ENCODE measurements at regions not wholly inside any gene's neighbourhood (a gene's known extent, or its start where the extent isn't known, plus 50 kb on each side); places are given as distances from the start of the nearest gene placed in this dataset.

DNA sequence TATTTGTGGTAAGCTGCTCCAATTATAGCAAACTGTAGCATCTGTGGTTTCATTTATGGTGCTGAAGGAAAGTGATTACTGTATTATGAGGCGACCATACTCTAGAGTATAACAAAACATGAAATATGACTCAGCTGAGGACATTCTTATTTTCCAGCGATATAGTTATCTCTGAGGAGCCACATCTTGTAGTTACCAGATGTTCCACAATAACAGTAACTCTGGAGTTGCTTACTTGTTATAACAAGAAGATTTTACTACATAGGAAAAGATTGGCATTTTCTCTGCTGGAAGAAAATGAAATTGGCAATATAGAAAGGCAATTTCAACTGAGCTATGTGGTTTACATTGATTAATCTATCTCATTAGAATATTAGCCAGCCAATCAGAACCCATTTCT is 1634.2 kb downstream of the PCDH9 start:
- ATAC-seq: no peak
- TF ChIP-seq, protein P1, sequence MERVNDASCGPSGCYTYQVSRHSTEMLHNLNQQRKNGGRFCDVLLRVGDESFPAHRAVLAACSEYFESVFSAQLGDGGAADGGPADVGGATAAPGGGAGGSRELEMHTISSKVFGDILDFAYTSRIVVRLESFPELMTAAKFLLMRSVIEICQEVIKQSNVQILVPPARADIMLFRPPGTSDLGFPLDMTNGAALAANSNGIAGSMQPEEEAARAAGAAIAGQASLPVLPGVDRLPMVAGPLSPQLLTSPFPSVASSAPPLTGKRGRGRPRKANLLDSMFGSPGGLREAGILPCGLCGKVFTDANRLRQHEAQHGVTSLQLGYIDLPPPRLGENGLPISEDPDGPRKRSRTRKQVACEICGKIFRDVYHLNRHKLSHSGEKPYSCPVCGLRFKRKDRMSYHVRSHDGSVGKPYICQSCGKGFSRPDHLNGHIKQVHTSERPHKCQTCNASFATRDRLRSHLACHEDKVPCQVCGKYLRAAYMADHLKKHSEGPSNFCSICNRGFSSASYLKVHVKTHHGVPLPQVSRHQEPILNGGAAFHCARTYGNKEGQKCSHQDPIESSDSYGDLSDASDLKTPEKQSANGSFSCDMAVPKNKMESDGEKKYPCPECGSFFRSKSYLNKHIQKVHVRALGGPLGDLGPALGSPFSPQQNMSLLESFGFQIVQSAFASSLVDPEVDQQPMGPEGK (CRISPR knock-in tag; IDR thresholded peaks at IDR 0.05; ENCODE audit: borderline replicate concordance): no peak
- TF ChIP-seq TOX (CRISPR knock-in tag; IDR thresholded peaks at IDR 0.05; ENCODE audit: borderline replicate concordance): no peak
- TF ChIP-seq ZC3H10 (CRISPR knock-in tag; IDR thresholded peaks at IDR 0.05): no peak
- no peak for TF ChIP-seq CSDC2 (CRISPR knock-in tag; IDR thresholded peaks at IDR 0.05)
- TF ChIP-seq RARB (CRISPR knock-in tag; IDR thresholded peaks at IDR 0.05): no peak

DNA sequence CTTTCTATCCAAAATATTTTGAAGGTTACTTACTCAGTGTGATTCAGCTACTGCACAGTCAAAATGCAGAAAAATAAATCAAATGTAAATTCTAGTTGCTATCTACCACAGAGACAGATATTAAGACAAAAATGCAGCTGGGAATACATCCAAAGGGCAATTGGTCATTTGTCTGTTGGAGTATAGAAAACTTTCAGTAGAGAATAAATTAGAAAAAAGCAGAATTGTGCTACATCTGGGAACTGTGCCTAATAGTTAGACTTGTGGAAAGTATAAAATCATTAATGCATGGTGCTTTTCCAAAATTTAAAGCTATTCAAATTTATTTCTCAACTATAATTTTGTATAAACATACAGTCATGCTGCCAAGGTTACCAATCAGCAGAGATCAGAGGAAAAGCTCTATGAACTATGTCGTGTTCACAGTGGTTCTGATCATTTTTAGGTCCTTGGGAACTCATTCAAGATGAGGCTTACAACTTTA is 1635.8 kb downstream of the PCDH9 start:
- peak; percentile 88 for ATAC-seq
- TF ChIP-seq TOX (CRISPR knock-in tag; IDR thresholded peaks at IDR 0.05; ENCODE audit: borderline replicate concordance): peak; percentile 89
- TF ChIP-seq BACH2 (CRISPR knock-in tag; IDR thresholded peaks at IDR 0.05; ENCODE audit: borderline replicate concordance): no peak
- TF ChIP-seq ZNF8 (CRISPR knock-in tag; IDR thresholded peaks at IDR 0.05): no peak
- peak; percentile 79; the same call in 1 of the 2 replicates for TF ChIP-seq TSHZ2 (CRISPR knock-in tag; IDR thresholded peaks at IDR 0.05)
- TF ChIP-seq, protein P1 (CRISPR knock-in tag; IDR thresholded peaks at IDR 0.05; ENCODE audit: borderline replicate concordance): peak; percentile 93
- no peak for TF ChIP-seq ESRRG (CRISPR knock-in tag; IDR thresholded peaks at IDR 0.05)
- TF ChIP-seq CSRNP3 (CRISPR knock-in tag; IDR thresholded peaks at IDR 0.05): peak; percentile 94
- TF ChIP-seq SNAI2 (CRISPR knock-in tag; IDR thresholded peaks at IDR 0.05): no peak
- TF ChIP-seq TCF4 (CRISPR knock-in tag; IDR thresholded peaks at IDR 0.05; ENCODE audit: borderline replicate concordance): peak; percentile 73
- TF ChIP-seq CSDC2 (CRISPR knock-in tag; IDR thresholded peaks at IDR 0.05): no peak
- TF ChIP-seq, protein P2, sequence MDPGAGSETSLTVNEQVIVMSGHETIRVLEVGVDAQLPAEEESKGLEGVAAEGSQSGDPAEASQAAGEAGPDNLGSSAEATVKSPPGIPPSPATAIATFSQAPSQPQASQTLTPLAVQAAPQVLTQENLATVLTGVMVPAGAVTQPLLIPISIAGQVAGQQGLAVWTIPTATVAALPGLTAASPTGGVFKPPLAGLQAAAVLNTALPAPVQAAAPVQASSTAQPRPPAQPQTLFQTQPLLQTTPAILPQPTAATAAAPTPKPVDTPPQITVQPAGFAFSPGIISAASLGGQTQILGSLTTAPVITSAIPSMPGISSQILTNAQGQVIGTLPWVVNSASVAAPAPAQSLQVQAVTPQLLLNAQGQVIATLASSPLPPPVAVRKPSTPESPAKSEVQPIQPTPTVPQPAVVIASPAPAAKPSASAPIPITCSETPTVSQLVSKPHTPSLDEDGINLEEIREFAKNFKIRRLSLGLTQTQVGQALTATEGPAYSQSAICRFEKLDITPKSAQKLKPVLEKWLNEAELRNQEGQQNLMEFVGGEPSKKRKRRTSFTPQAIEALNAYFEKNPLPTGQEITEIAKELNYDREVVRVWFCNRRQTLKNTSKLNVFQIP (CRISPR knock-in tag; IDR thresholded peaks at IDR 0.05; ENCODE audit: borderline replicate concordance, low read depth): peak; percentile 83; the same call in 1 of the 2 replicates
- peak; percentile 87 for TF ChIP-seq CREB5 (CRISPR knock-in tag; IDR thresholded peaks at IDR 0.05; ENCODE audit: low read depth)
- TF ChIP-seq ZFP3 (CRISPR knock-in tag; IDR thresholded peaks at IDR 0.05): no peak
- no peak for TF ChIP-seq ZFP30 (CRISPR knock-in tag; IDR thresholded peaks at IDR 0.05)
- TF ChIP-seq ZC3H10 (CRISPR knock-in tag; IDR thresholded peaks at IDR 0.05): peak; percentile 81; the same call in 1 of the 2 replicates
- no peak for TF ChIP-seq ZNF565 (CRISPR knock-in tag; conservative IDR thresholded peaks at IDR 0.05; ENCODE audit: low read depth)
- no peak for TF ChIP-seq ARNTL (CRISPR knock-in tag; IDR thresholded peaks at IDR 0.05; ENCODE audit: borderline replicate concordance, low read depth)
- peak; percentile 81; the same call in 1 of the 2 replicates for TF ChIP-seq GLIS3 (CRISPR knock-in tag; IDR thresholded peaks at IDR 0.05)
- no peak for TF ChIP-seq ZNF70 (CRISPR knock-in tag; IDR thresholded peaks at IDR 0.05)
- peak; percentile 99 for TF ChIP-seq ISL1 (CRISPR knock-in tag; IDR thresholded peaks at IDR 0.05)
- no peak for TF ChIP-seq PPARA (CRISPR knock-in tag; IDR thresholded peaks at IDR 0.05; ENCODE audit: borderline replicate concordance)
- TF ChIP-seq RARB (CRISPR knock-in tag; IDR thresholded peaks at IDR 0.05): peak; percentile 73; the same call in 1 of the 2 replicates
- no peak for TF ChIP-seq OSR1 (CRISPR knock-in tag; IDR thresholded peaks at IDR 0.05)
